Kidney epithelial cell (primary cell): ENCODE measurements at regions not wholly inside any gene's neighbourhood (a gene's known extent, or its start where the extent isn't known, plus 50 kb on each side); places are given as distances from the start of the nearest gene placed in this dataset.

Source experiments
- DNase-seq: peaks from one replicate; pipeline ENCODE4 v3.0.0-alpha.2; 2010; ENCODE audit warnings: low read depth
- H3K27me3 ChIP-seq: 2 replicates; pipeline ENCODE4 v1.6.0; 2011; ENCODE audit warnings: low read length; ENCODE audit not compliant: control insufficient read depth, insufficient read depth
- H3K36me3 ChIP-seq: 2 replicates; pipeline ENCODE4 v1.5.1; 2011; ENCODE audit warnings: low read length; ENCODE audit not compliant: control insufficient read depth, insufficient read depth
- H3K4me3 ChIP-seq: 2 replicates; pipeline ENCODE4 v1.5.1; 2011; ENCODE audit warnings: low read depth, mild to moderate bottlenecking, control low read depth, low read length
- TF ChIP-seq, protein P1 (sequence below): IDR thresholded peaks from 2 replicates; pipeline ENCODE4 v1.5.1; 2011; ENCODE audit warnings: mild to moderate bottlenecking, moderate library complexity, low read length, control low read depth, inconsistent platforms; ENCODE audit not compliant: insufficient read depth, poor library complexity, severe bottlenecking

GRCh38 chr4:110924761-110925160 lies 301.9 kb upstream of the PITX2 start:
- no peaks in the 10 kb centered on the region for H3K27me3 ChIP-seq
- H3K4me3 ChIP-seq: no peak overlapping the region
- TF ChIP-seq, protein P1, sequence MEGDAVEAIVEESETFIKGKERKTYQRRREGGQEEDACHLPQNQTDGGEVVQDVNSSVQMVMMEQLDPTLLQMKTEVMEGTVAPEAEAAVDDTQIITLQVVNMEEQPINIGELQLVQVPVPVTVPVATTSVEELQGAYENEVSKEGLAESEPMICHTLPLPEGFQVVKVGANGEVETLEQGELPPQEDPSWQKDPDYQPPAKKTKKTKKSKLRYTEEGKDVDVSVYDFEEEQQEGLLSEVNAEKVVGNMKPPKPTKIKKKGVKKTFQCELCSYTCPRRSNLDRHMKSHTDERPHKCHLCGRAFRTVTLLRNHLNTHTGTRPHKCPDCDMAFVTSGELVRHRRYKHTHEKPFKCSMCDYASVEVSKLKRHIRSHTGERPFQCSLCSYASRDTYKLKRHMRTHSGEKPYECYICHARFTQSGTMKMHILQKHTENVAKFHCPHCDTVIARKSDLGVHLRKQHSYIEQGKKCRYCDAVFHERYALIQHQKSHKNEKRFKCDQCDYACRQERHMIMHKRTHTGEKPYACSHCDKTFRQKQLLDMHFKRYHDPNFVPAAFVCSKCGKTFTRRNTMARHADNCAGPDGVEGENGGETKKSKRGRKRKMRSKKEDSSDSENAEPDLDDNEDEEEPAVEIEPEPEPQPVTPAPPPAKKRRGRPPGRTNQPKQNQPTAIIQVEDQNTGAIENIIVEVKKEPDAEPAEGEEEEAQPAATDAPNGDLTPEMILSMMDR: no peak
- DNase-seq: no peak
- H3K36me3 ChIP-seq: no peaks in the 10 kb centered on the region

GRCh38 chr4:110926841-110927400 lies 304.0 kb upstream of the PITX2 start:
- H3K27me3 ChIP-seq: no peaks in the 10 kb centered on the region
- no peak for DNase-seq
- H3K36me3 ChIP-seq: no peaks in the 10 kb centered on the region
- H3K4me3 ChIP-seq: no peak overlapping the region
- TF ChIP-seq, protein P1: no peak

DNA sequence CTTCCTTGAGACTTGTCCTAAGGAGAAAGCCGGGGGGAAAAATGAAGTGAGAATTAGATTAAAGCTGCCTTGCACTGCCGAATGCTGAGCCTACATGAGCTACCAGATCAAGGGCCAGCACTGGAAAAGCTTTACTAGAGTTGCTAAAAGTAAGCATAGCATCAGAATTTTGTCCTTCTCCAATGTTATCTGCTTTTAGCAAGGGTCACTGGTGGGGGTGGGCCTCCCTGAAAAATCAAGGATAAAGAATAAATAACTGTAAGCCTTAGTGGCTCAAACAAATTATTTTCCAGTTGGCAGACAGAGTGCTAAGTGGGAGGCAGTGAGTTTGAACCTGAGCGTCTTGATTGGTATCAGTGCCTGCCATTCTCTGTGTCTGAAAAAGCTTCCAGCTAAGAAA lies 310.5 kb upstream of the PITX2 start:
- no peak for DNase-seq
- TF ChIP-seq, protein P1: no peak
- H3K4me3 ChIP-seq: no peak overlapping the region
- no peaks in the 10 kb centered on the region for H3K36me3 ChIP-seq
- no peaks in the 10 kb centered on the region for H3K27me3 ChIP-seq

- no peak for DNase-seq
- H3K4me3 ChIP-seq: no peak overlapping the region
- TF ChIP-seq, protein P1: no peak
Observed at GRCh38 chr4:110944501-110944900, 321.6 kb upstream of the PITX2 start.

DNA sequence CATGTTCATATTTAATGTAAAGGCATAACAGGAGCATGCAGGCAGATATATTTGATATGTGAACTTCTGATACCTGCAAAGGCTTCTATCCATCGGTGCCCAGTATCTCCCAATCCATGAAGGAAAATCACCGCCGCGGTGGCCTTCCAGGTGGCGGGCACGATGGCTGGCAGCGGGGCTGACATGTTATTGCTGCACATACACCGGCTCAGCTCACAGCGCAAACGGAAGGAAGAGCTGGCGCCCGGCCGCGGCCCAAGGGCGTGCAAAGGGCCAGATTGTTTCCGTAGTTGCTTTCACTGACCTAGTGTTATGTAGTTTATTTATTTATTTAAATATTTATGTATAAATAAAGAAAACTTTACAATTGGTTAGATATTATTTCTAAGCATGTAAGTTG lies 322.7 kb upstream of the PITX2 start:
- no peak overlapping the region for H3K4me3 ChIP-seq
- TF ChIP-seq, protein P1: no peak
- no peaks in the 10 kb centered on the region for H3K36me3 ChIP-seq
- no peak for DNase-seq
- H3K27me3 ChIP-seq: no peaks in the 10 kb centered on the region

More at GRCh38 chr4:110944501-110944900, 321.6 kb upstream of the PITX2 start:
- Histone ChIP-seq H3K27me3 (no peaks in the 10 kb centered on the region), H3K36me3 (no peaks in the 10 kb centered on the region)

DNA sequence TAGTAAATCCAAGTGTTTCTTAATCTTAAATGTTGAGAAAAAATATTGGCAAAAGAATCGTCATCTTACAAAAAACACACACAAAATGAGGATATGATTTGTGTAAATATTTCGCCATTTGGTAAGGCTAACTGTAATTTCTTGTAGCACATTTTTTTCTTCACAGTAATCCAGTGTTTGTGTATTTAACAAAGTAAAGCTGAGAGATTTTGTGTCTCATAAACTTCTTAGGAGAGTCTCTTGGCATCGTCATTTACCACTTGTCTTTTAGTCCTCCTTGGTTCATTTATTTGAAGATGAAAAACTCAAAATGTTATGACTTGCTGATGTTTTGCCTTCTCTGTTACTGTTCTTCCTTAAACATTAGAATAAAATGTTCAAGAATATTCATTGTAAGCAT lies 326.7 kb upstream of the PITX2 start:
- TF ChIP-seq, protein P1: no peak
- H3K4me3 ChIP-seq: no peak overlapping the region
- no peaks in the 10 kb centered on the region for H3K36me3 ChIP-seq
- no peaks in the 10 kb centered on the region for H3K27me3 ChIP-seq
- DNase-seq: no peak
